Superior temporal gyrus (tissue), 1 donor: ENCODE measurements at regions not wholly inside any gene's neighbourhood (a gene's known extent, or its start where the extent isn't known, plus 50 kb on each side); places are given as distances from the start of the nearest gene placed in this dataset.
"Not testable (repeated sequence)": the region's sequence is repeated elsewhere in the genome, so short reads cannot be mapped to it uniquely, and the experiment has no call there.

Experiments used
- DNase-seq: peaks from one replicate; pipeline ENCODE4 v3.0.0-alpha.2; 2016; ENCODE audit errors: extremely low spot score

DNA sequence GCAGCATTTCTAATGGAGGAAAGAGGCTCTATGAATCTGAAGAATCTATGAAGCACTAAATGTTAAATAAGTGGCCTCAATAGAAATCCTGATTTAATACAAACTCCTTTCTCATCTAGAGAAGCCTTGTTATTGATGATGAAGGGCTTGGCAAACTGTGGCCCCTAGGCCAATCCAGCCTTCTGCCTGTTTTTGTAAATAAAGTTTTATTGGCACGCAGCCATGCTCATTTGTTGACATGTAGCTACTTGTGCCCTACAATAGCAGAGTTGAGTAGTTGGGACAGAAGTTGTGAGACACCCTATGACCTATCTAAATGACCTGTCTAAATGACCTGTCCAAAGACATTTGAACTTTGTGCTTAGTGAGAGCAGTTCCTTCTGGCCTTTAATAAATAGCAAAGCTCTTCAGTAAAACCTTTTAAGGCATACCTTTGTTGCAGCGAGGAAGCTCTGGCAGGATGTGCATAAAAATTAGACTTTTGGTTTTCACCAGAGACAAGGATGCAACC, 484.4 kb upstream of the SPRED2 start:
- DNase-seq: no peak

DNA sequence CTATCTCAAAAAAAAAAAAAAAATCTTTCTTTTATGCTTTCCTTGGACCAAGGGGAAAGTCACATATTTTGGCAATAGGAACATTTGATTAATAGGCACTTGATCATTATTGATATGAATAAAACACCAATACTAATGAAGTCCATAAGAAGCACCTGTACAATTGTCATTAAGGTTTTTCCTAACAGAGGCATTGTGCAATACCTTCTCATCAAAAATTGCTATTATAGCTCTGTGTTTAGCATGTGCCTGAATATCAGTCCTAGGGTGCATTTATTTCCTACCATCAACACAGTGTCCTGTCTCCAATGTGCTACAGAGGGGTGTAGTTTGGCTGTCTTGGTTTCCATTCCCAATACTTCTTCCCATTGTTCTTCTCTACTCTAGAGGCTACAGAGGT, 483.8 kb upstream of the SPRED2 start:
- no peak for DNase-seq

DNA sequence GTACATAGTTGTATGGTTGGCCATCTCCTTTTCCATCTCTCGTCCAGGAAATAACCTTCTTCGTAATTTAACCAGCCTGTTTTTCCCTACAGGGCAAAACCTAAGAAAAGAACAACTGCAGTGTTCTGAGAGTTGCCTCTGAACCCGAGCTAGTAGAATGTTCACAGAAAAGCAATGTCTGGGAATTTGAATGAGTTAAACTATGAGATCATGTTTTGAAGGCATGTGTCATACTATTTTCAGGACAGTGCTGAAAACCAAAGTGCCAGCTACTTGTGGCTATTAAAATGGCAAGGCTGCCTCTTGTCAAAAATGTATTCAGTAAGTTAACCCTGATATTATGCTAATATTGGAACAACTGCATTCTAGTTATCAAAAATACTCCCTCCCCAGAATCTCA, 482.9 kb upstream of the SPRED2 start:
- no peak for DNase-seq

DNA sequence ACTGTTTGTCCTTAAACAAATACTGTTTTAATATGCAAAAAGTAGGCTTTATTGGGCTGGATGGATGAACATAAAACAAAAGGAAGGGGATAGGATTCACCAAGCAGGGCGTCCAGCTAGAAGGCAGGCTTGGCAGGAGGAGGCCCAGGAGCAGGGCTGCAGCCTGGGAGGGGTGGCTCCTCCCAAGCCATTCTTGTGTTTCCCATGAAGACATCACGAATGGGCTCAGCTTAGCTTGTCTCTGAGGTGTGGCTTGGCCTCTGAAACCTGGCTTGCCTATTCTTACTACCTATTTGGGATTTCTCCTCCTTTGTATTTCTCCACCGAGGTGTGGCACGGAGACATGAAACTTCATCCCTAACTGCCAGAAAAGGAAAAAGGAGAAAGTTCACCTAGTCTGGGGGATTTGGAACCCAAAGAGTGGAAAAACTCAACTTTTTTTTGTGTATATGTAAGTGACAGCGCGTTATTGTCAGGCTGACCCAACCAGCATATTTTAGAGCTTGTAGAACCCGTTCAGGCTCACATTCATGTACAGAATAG, 481.9 kb upstream of the SPRED2 start:
- DNase-seq: no peak

DNA sequence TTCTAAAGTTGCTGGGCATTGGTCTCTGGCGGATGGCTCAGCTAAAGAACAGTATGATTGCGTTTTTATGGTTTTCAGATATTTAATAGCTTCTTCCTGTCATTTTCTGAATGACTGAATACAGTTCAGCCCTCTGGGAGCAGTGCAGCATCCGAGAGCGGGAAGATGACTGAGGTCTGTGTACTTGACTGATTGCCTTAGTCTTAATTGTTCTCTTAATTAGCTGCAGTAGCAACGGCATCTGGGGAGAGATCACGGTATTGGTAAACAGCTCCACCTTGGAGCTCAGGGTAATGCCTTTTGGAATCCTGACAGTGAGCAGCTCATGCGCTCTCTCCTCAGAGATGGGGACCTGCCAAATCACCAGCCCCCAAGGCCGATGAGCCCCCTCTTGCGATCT, 481.4 kb upstream of the SPRED2 start:
- DNase-seq: no peak

DNA sequence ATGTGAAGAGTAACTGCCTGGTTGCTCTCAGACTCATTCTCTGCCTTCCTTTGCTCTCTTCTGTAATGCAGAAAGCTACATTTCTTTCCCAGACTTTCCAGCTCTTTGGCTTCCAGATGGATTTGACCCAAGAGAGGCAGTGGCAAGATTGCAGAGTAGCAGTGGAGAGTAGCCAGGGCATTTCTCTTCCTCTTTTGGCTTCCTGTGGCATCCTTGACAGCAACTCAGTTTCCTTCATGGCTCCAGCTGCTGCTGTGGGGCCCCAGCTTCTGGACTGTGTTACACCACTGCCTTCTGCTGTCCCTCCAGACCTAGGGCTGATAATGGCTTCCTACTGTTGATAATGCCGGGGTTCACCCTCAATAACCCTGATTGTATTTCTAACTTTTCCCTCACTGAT, 469.4 kb upstream of the SPRED2 start:
- DNase-seq: no peak

DNA sequence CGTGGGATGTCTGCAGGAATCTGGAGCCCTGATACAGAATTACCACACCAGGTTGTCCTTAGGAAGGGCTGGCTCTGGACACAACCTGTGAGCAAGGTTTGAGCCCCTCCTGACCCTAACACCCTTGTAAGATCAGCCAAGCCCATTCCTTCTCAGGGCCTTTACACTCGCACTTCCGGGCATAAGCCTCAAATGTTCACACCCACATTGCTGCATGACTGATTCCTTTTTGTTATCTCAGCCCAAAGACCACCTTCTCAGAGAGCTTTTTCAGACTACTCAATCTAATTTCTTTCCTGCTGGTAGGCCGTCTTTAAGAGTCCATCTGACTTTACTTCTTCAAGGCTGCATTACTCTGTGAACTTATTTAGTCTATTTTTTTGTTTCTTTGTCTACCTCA, 464.0 kb upstream of the SPRED2 start:
- DNase-seq: no peak

DNA sequence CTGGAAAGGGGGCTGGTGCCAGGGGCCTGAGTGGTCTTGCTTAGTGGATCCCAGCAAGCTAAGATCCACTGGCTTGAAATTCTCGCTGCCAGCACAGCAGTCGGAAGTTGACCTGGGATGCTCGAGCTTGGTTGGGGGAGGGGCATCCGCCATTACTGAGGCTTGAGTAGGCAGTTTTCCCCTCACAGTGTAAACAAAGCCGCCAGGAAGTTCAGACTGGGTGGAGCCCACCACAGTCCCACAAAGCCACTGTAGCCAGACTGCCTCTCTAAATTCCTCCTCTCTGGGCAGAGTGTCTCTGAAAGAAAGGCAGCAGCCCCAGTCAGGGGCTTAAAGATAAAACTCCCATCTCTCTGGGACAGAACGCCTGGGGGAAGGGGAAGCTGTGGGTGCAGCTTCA, 457.7 kb upstream of the SPRED2 start:
- not testable (repeated sequence) for DNase-seq

DNA sequence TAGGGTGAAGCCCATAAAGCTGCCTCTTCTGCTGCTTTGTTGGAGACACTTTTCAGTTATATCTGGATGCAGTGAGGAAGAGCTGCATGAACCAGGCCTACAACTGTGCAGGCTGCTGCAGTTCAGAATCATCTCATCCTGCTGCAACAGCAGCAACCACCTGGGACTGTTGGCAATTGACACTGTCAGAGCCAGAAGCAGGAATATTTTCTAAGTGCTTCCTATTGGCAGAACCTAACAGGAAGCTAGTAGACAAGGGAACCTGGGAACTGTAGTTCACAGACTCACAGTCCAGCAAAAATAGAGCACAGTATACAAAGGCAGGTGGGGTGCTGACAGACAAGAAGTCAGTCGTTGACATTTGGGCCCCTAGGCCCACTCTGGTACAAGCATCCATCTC, 452.9 kb upstream of the SPRED2 start:
- DNase-seq: no peak

DNA sequence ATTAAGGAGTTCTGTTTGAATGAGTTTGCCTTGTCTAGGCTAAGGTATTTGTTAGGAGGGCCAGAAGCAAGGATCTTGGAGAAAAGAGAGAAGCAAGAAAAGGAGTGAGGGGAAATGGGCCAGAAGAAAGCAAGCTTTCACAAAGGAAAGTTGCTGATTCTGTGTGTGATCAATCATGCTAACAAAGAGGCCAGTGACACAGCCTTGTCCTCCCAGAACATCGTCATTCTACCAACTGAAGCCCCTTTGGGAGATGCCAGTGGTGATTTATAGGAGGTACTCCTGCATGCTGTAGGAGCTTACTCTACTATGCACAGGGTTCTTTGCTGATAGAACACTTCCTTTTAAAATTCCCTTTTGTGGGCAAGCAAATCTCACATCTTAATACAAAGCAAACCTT, 449.2 kb upstream of the SPRED2 start:
- DNase-seq: no peak

DNA sequence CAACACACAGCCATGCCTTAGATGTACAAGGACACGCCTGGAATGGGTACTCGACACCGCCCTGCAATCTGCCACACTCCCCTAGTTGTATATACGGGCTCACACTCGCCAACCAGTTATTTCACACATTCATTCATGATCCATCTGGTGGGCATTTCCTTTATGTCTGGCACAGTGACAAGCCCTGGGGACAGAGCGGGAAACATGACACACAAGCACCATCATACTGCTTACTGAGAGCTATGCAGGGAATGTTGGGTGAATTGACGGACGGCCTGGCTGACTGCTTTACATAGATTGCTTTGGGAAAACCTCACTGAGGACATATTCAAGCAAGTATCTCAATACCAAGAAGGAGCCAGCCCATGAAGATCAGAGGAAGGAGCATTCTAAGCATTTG, 448.0 kb upstream of the SPRED2 start:
- DNase-seq: no peak

DNA sequence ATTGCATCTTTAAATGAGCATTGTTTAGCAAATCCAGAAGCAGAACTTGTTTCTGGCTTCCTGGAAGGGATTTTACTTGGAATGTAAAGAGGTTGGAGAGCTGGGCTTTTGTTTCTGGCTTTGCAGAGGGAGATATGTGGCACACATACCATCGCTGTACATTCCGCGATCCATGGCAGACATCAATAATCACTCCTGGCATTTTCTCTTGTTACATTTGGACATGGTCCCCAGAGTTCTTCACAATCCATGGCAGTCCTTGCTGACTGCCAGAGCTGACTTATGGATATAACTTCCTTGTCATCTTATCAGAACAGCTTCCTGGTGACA, 445.6 kb upstream of the SPRED2 start:
- no peak for DNase-seq

DNA sequence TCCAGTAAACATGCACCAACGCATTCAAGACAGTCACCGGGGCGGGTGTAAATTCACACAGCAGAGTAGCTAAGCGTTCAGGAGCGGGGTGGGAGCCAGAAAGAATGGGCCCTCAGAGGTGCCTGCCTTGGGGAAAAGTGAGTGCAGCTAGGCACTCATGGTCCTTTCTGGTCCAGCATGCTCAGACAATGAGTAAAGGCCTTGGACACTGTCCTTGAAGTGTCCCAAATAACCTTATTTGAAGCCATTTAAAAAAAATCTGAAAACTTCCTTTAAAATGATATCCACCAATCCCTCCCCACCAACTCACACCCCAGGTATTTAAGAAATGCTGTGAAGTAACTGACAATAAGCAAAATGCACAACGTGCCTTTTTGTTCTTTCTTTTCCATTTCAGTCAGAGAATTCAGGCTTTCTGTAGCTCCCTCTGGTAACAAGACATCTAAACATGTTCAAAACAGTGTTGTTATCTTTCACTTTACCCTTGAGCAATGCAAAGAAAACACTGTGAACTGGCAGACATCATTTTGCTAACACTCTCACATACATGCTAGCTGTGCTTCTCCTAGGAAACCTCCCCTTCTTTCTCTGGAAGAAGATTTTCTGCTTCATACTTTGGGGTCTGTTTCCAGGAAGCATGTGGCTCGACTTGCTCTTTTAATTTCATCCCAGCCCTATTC, 445.1 kb upstream of the SPRED2 start:
- DNase-seq: no peak

DNA sequence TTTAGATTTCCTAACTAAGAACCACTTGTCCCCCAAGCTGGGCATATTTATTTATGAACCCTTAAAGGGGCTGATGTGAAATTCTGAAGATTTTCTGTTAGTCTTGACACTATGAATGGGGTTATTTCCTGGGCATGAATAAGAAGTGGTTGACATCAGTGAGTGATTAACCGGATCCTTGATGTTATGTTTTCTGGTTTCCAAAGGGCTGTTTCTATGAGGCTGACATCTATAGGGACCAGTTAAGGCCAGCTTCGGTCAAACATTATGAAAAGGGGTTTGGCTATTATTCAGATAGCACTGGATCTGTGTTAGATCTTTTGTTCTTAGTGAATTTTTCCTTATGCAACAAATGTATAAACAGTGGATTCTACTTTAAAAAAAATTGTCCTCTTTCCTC, 443.7 kb upstream of the SPRED2 start:
- no peak for DNase-seq

DNA sequence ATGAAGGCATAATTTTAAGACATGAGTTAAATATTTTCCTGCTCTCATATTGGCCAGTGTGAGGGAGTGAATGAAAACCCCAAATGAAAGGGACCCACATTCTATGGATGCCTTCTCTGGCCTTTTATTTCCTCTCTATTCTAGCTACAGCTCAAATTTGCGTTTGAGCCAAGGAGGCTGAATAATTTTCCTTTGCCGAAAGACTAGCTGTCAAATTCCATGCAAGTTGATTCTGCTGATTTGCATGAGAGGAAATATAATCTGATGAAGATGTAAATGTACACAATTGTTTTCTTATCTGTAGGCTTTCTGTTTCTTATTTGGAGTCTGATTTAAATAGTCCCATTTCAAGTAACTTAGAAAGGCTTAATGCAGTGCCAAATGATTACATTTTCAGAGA, 438.4 kb upstream of the SPRED2 start:
- no peak for DNase-seq

DNA sequence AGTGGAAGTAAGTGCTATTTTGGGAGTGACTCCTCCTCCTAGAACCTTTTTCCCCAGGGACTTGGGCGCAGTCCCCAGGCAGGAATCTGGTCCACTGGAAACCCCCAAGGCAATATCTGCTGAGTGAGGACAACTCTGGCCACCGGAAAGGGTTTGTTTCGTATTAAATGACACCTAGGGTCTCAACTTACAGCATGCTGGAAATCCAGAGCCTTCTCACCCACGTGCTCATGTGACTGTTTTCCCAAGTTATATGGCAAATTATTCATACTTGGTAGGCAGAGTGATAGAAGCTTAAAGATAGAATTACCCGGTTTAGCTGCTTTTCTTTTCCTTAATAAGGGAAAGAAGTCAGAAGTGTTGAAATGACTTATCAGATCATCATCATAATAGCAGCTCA, 436.9 kb upstream of the SPRED2 start:
- DNase-seq: no peak

DNA sequence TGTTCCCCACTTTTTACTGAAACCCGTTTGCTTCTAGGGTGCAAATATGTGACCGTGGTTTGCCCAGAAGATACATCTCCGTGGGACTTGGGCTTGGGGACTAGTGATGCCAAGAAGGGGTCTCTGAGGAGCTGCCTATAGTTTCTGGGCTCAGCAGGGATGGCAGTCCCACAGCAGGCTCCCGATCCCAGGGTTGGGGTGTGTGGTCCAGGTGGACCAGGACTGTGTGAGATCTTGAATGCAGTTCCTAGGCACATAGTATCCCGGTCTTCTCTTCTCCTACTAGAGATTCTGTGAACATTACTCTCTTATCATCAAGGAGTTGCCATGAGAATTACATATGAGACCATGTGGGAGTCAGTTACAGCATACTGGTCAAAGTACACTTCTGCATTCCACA, 435.8 kb upstream of the SPRED2 start:
- DNase-seq: no peak

DNA sequence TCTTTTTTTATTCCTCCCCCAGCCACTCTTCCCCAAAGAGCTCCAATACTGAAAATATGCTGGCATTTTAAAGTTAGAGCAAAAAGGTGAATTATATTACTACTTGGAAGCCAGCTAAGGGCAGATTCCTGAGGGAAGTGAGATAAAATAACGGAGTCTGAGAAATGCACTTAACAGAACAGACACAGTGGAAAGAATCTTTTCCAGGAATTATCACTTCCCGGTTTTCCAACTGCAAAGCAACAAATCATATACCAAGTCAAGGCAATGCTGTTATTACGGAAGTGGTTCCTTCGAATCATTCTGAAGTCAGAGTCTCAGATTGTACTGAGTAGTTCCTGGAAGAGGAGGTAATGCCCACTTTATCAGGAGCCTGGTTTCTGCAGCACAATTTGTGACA, 435.0 kb upstream of the SPRED2 start:
- no peak for DNase-seq

DNA sequence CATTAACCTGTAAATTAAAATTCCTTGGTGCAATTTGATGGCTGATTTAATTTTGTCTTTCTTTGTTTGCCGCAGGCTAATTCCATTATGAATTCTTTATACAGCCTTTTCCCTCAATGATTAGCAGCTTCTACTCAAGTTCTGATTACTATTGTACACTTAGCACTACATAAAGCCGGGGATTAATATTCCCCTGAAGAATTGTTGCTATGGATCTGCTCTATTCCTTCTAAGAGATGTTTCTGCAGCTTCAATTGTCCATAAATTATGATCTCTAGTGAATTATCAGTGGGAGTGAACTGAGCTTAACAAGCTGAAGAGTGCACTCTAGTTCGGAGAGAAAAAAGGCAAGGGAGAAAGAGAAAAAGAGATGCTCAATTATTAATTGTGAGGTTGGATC, 433.7 kb upstream of the SPRED2 start:
- no peak for DNase-seq

DNA sequence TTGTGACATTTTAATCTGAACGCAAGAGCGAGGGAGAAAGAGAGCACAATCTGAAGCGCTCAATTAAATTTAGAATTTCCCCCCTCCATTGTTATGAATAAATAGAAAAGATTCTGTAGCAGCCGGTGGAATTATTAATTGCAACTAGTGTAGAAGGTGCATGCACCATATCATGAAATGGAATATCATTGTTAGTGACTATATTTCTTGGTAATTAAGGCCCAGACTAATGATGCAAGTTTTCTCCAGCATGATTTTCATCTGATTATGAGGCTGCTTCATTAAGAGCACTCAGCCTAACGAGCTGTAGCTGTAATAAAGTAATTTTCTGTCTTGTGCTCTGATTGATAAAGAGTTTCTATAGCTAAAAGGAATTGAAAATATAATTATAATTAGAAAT, 432.2 kb upstream of the SPRED2 start:
- DNase-seq: no peak

DNA sequence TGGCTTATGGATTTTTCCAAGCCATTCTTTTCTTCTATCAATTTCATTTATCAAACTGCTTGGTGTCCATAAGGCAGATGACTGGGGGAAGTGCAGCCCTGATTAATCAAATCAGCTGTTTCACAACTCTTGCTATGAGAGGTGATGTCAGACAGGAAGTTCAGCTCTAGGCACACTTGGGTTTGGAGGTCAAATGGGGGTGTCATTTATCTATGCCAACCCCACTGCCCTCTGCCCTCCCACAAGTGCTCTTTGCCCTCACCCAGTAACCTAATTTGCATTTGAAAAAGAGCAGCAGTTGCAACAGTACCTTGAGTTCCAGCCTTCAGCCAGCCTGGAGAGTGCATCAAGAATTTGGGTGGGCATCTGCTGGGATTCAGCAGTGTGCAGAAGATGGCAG, 431.3 kb upstream of the SPRED2 start:
- no peak for DNase-seq

DNA sequence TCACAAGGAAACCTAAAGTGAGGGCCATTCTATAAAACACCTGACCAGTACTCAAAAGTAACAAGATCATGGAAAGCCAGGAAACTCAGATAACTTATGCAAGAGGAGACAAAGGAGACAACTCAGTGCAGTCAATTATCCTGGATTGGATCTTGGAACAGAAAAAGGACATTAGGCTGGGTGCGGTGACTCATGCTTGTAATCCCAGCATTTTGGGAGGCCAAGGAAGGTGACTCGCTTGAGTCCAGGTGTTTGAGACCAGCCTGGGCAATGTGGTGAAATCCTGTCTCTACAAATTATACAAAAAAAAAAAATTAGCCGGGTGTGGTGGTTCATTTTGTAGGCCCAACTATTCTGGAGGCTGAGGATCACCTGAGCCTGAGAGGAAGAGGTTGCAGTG, 424.5 kb upstream of the SPRED2 start:
- DNase-seq: no peak

DNA sequence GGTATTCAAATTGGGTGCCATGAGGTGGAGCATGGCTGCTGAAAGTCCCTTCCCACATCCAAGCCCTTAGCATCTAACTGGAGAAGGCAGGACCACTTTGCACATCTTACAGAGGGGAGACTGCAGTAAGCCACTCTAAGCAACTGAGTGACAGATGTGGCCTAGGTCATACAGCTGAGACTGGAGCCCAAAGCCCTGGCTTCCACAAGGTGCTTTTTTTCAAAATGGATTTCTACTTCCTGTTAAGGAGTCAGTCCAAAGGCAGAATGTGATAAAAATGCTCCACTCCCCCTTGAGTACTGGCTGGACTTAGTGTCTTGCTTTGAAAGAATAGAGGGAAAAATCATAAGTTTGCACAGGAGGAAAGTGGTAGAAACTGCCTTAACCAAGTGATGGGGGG, 424.0 kb upstream of the SPRED2 start:
- no peak for DNase-seq

DNA sequence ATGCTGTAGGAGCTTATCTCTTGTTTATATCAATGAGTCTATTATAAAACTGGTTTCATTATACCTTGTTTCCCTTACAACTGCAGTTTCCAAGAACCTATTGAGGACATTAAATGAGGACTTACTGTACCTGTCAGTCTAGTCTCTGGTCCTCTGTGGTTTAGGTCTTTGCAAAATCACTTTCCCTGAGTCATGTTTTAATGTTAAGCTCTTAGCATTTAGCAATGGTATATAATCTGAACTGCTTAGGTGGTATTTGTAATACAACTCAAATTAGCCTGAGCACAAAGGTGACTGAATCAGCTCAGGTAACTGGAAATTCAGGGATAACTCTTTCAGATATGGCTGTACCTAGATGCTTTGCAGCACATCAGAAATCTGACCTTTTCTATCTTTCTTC, 418.3 kb upstream of the SPRED2 start:
- DNase-seq: no peak
